Upper lobe of left lung (tissue), 6 donors: ENCODE measurements at regions not wholly inside any gene's neighbourhood (a gene's known extent, or its start where the extent isn't known, plus 50 kb on each side); places are given as distances from the start of the nearest gene placed in this dataset.

Experiments used
- ATAC-seq, 2 donors: fragments of 200-7000 bp; cut with Tn5 transposase; one replicate each; pipeline ENCODE4 v1.9.1; 2022; ENCODE audit warnings: mild to moderate bottlenecking in 2 of 2, moderate library complexity in 2 of 2; ENCODE audit not compliant: low FRiP score in 2 of 2
- DNase-seq, 2 donors: peaks; one replicate each; pipeline ENCODE4 v3.0.0-alpha.2; 2019 to 2020
- H3K27ac ChIP-seq, 4 donors: fragments of 200-600 bp; sonication (generic); one replicate each; pipeline ENCODE4 v1.5.1; 2016 to 2019
- H3K27me3 ChIP-seq, 4 donors: fragments of 200-600 bp; sonication (generic); one replicate each; pipeline ENCODE4 v1.5.1; 2017 to 2019
- H3K36me3 ChIP-seq, 4 donors: fragments of 200-600 bp; sonication (generic); one replicate each; pipeline ENCODE4 v1.5.1; 2016 to 2019
- H3K4me1 ChIP-seq, 4 donors: fragments of 200-600 bp; sonication (generic); one replicate each; pipeline ENCODE4 v1.5.1; 2018 to 2019
- H3K4me3 ChIP-seq, 4 donors: fragments of 200-600 bp; sonication (generic); one replicate each; pipeline ENCODE4 v1.5.1; 2017 to 2019; ENCODE audit warnings: mild to moderate bottlenecking in 2 of 4, moderate library complexity in 1 of 4
- H3K9me3 ChIP-seq, 4 donors: fragments of 200-600 bp; sonication (generic); one replicate each; pipeline ENCODE4 v1.5.1; 2018 to 2019
- EP300 ChIP-seq, 4 donors: sonication (generic); formaldehyde crosslinking; IDR thresholded peaks; one replicate each; pipeline ENCODE4 v1.5.1; 2017; ENCODE audit warnings: antibody characterized with exemption in 4 of 4, control low read depth in 2 of 4
- POLR2A ChIP-seq, 4 donors: fragments of 450-650 bp; IDR thresholded peaks; one replicate each; pipeline ENCODE4 v1.5.1; 2016 to 2017; ENCODE audit warnings: antibody characterized with exemption in 4 of 4, mild to moderate bottlenecking in 2 of 4
- POLR2AphosphoS5 ChIP-seq, 2 donors: sonication (generic); formaldehyde crosslinking; IDR thresholded peaks; one replicate each; pipeline ENCODE4 v1.5.1; 2017; ENCODE audit warnings: antibody characterized with exemption in 2 of 2
- WGBS, 2 donors: methylation state at CpG; one replicate each; pipeline ENCODE4 v1.1.5; 2017 to 2018; 5-methylcytosine and 5-hydroxymethylcytosine counted together
- TF ChIP-seq, protein P1 (sequence below), 6 experiments: fragments of 450-650 bp in 4 of 6; fragments of 200-600 bp in 2 of 6; sonication (generic) in 2 of 6; IDR thresholded peaks; one replicate each; pipeline ENCODE4 v1.5.1; 2016 to 2019; ENCODE audit warnings: antibody characterized with exemption in 6 of 6
- donor health status: DM: no; HTN: no; CAD: no; lungs with moderate emphysema.
- donor health status: DM: no; HTN: yes; CAD: no; lungs with severe emphysema.

DNA sequence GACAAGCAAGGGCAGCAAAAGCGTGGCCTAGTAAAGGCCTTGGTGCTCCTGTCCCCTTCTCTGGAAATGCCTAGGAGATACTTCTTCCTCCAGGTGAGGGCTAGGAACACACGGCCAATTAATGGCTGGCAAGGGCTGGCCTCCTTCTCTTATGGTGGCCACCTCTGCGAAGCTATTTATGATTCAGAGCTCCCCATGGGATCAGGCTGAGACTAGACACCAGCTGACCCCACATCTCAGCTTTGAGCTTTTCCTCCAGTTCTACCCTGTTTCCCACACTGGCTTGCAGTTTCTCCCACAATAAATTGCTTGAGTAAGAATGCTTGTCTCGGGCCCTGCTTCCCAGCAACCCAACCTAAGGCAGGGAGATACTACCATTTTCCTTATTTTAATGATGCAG, 53.7 kb downstream of the CAMK2N1 start:
- Histone ChIP-seq H3K36me3 (no peaks in the 10 kb centered on the region), H3K27ac (no peak overlapping the region), H3K4me3 (no peak overlapping the region), H3K27me3 (no peaks in the 10 kb centered on the region), H3K4me1 (no peaks in the 10 kb centered on the region), H3K9me3 (no peaks in the 10 kb centered on the region)
- 65 to 89% methylated on average over 2 to 4 of the region's 4 CpGs for WGBS, 2 donors
- TF ChIP-seq POLR2A (IDR thresholded peaks at IDR 0.05) (no peak), POLR2AphosphoS5 (IDR thresholded peaks at IDR 0.05) (no peak), EP300 (IDR thresholded peaks at IDR 0.05) (no peak)
- TF ChIP-seq, protein P1, sequence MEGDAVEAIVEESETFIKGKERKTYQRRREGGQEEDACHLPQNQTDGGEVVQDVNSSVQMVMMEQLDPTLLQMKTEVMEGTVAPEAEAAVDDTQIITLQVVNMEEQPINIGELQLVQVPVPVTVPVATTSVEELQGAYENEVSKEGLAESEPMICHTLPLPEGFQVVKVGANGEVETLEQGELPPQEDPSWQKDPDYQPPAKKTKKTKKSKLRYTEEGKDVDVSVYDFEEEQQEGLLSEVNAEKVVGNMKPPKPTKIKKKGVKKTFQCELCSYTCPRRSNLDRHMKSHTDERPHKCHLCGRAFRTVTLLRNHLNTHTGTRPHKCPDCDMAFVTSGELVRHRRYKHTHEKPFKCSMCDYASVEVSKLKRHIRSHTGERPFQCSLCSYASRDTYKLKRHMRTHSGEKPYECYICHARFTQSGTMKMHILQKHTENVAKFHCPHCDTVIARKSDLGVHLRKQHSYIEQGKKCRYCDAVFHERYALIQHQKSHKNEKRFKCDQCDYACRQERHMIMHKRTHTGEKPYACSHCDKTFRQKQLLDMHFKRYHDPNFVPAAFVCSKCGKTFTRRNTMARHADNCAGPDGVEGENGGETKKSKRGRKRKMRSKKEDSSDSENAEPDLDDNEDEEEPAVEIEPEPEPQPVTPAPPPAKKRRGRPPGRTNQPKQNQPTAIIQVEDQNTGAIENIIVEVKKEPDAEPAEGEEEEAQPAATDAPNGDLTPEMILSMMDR (IDR thresholded peaks at IDR 0.05): no peak
- no peak for DNase-seq
- ATAC-seq: no peak

GRCh38 chr1:20431176-20431460, 54.9 kb downstream of the CAMK2N1 start:
- Histone ChIP-seq H3K4me3 (no peak overlapping the region), H3K36me3 (no peaks in the 10 kb centered on the region), H3K27ac (no peak overlapping the region), H3K4me1 (no peaks in the 10 kb centered on the region), H3K9me3 (no peaks in the 10 kb centered on the region), H3K27me3 (no peaks in the 10 kb centered on the region)
- no peak for TF ChIP-seq POLR2A (IDR thresholded peaks at IDR 0.05)
- TF ChIP-seq POLR2AphosphoS5 (IDR thresholded peaks at IDR 0.05): no peak
- TF ChIP-seq, protein P1 (IDR thresholded peaks at IDR 0.05): no peak
- no peak for TF ChIP-seq EP300 (IDR thresholded peaks at IDR 0.05)
- WGBS, 2 donors: 27% methylated on average over 6 of the region's 6 CpGs
- DNase-seq: no peak
- ATAC-seq: no peak

DNA sequence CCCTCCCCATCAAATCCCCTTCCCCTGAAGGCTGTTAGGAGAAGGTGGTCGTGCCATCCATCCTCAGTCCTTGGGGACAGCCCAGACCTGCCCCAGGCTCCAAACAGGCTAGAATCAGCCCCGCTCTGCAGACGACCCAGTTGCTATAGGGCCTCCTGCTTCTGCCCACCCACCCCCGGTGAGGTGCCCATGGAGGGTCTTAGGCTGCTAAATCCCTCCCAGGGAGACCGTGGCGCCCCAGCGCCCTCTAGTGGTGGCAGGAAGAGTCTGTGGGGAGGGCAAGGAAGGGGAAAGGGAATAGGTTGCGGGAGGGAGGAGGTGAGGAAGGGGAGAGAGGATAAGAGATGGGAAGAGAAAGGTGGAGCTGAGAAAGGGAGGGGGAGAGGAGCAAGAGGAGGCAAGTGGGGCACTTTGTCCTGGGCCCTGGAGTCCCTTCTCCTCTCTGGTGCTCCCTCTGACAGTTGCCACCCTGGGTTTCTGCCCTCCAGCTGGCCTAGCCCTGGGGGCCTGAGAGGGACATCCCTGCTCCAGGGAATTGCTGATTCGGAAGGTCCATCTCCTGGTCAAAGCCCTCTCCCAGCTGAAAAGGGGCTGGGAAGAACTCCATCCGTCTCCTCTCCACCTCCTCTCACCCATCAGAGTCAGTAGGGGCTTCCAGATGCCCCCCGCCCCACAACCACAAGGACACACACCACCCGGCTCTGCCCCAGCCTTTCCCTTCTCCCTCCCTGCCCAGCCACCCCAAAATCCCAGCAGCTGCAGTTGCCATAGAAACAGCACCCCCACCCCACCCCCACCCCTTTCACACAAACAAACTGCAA, 55.4 kb downstream of the CAMK2N1 start:
- H3K27me3 ChIP-seq: no peaks in the 10 kb centered on the region
- H3K4me3 ChIP-seq: no peak overlapping the region
- H3K4me1 ChIP-seq: no peaks in the 10 kb centered on the region
- TF ChIP-seq, protein P1 (IDR thresholded peaks at IDR 0.05): peak in 5 of 6 experiments; percentile 33 to 43 (median 40)
- TF ChIP-seq POLR2AphosphoS5 (IDR thresholded peaks at IDR 0.05) (no peak), POLR2A (IDR thresholded peaks at IDR 0.05) (no peak), EP300 (IDR thresholded peaks at IDR 0.05) (no peak)
- ATAC-seq: peak in 1 of 2 donors; percentile 17
- DNase-seq: peak in 1 of 2 donors; percentile 51
- H3K9me3 ChIP-seq: peaks cover 0 to 4% (median 0%) of the 10 kb centered on the region in 4 donors
- H3K27ac ChIP-seq: no peak overlapping the region
- 22 to 27% methylated on average over 12 of the region's 12 CpGs for WGBS, 2 donors
- no peaks in the 10 kb centered on the region for H3K36me3 ChIP-seq

GRCh38 chr1:20429296-20429695, 56.7 kb downstream of the CAMK2N1 start:
- TF ChIP-seq EP300 (IDR thresholded peaks at IDR 0.05): no peak
- TF ChIP-seq POLR2AphosphoS5 (IDR thresholded peaks at IDR 0.05): no peak
- TF ChIP-seq, protein P1 (IDR thresholded peaks at IDR 0.05): no peak
- no peak for TF ChIP-seq POLR2A (IDR thresholded peaks at IDR 0.05)
- DNase-seq (no peak), ATAC-seq (no peak)
- no peaks in the 10 kb centered on the region for H3K36me3 ChIP-seq
- H3K27ac ChIP-seq: no peak overlapping the region
- H3K9me3 ChIP-seq: peaks cover 0 to 6% (median 3%) of the 10 kb centered on the region in 4 donors
- WGBS, 2 donors: 36 to 39% methylated on average over 6 of the region's 6 CpGs
- H3K4me1 ChIP-seq: no peaks in the 10 kb centered on the region
- no peak overlapping the region for H3K4me3 ChIP-seq
- H3K27me3 ChIP-seq: no peaks in the 10 kb centered on the region

DNA sequence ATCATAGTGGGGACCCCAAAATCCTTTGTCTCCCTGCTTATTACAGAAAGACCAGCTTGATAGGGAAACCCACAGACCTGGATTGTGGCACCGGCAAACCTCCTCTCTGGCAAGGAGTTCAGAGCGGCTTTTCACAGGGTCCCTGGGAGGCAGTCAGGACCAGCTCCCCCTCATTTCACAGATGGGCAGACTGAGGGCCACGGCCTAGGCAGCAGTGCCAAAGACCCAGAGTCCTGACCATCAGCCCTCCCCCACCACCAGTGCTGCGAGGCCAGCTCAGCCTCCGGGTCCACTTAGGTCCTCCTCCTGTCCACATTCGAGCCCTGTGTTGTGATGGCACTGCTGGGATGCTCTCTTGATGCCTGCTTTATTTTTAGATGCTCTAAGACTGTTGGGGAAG, 57.2 kb downstream of the CAMK2N1 start:
- no peak for ATAC-seq
- Histone ChIP-seq H3K27me3 (no peaks in the 10 kb centered on the region), H3K4me3 (no peak overlapping the region), H3K27ac (no peak overlapping the region), H3K9me3 (peaks cover 0 to 8% (median 6%) of the 10 kb centered on the region in 4 donors), H3K4me1 (no peaks in the 10 kb centered on the region), H3K36me3 (no peaks in the 10 kb centered on the region)
- TF ChIP-seq POLR2AphosphoS5 (IDR thresholded peaks at IDR 0.05) (no peak), POLR2A (IDR thresholded peaks at IDR 0.05) (no peak)
- 82 to 85% methylated on average over 4 to 6 of the region's 6 CpGs for WGBS, 2 donors
- DNase-seq: no peak
